Activated B cell treated with CpG ODN at 0.5 μM for 24 hours (primary cell): ENCODE measurements at regions not wholly inside any gene's neighbourhood (a gene's known extent, or its start where the extent isn't known, plus 50 kb on each side); places are given as distances from the start of the nearest gene placed in this dataset.
"Not testable (repeated sequence)": the region's sequence is repeated elsewhere in the genome, so short reads cannot be mapped to it uniquely, and the experiment has no call there.

Source experiments
- ATAC-seq: fragments of 200-7000 bp; cut with Tn5 transposase; one replicate; pipeline ENCODE4 v1.10.0; 2021; ENCODE audit warnings: low read depth, mild to moderate bottlenecking, moderate library complexity
- CTCF ChIA-PET: fragments of 350-600 bp; sonication (Branson Sonifier 250); formaldehyde crosslinking; loops from one replicate; lab custom pipeline; 2021; ENCODE audit warnings: antibody characterized with exemption; lab: Charles Lee
- POLR2A ChIA-PET: fragments of 350-600 bp; sonication (Branson Sonifier 250); formaldehyde crosslinking; loops from one replicate; lab custom pipeline; 2021; ENCODE audit warnings: antibody characterized with exemption; lab: Charles Lee
- DNase-seq: peaks from one replicate; pipeline ENCODE4 v3.0.0; 2022
- H3K27ac Mint-ChIP-seq: one replicate; pipeline ENCODE4 v1.8.0; 2020; ENCODE audit warnings: mixed read lengths
- H3K27me3 Mint-ChIP-seq: one replicate; pipeline ENCODE4 v1.8.0; 2021; ENCODE audit warnings: mixed read lengths
- H3K36me3 Mint-ChIP-seq: one replicate; pipeline ENCODE4 v1.8.0; 2021; ENCODE audit warnings: low read depth, mixed read lengths
- H3K4me1 Mint-ChIP-seq: one replicate; pipeline ENCODE4 v1.8.0; 2021; ENCODE audit warnings: mixed read lengths
- H3K4me3 Mint-ChIP-seq: one replicate; pipeline ENCODE4 v1.8.0; 2020; ENCODE audit warnings: mild to moderate bottlenecking, mixed read lengths
- H3K9me3 Mint-ChIP-seq: one replicate; pipeline ENCODE4 v1.8.0; 2020; ENCODE audit warnings: mixed read lengths
- intact Hi-C: fragments of 100-400 bp; cut with micrococcal nuclease; formaldehyde crosslinking; loops from one replicate; pipeline ENCODE4 v1.15.1; 2024
- TF ChIP-seq, protein P1 (sequence below): fragments of 200-600 bp; IDR thresholded peaks from one replicate; pipeline ENCODE4 v1.8.0; 2022; ENCODE audit warnings: antibody characterized with exemption, mild to moderate bottlenecking

DNA sequence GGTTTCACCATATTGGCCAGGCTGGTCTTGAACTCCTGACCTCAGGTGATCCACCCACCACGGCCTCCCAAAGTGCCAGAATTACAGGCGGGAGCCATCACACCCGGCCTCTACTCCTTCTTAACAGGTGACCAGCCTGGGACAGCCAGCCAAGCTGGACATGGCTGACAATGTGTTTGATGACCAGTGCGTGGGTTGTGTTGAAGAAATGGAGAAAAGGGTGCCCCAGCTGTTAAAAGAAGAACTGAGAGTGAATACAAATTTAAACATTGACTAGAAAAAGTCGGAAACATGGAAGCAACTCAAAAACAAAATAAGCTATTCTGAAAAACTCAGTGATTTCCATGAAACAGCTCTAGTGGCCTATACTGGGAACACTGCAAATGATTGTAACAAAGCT is 86.5 kb upstream of the CLPB start:
- ATAC-seq (no peak), DNase-seq (no peak)
- H3K27ac Mint-ChIP-seq: no peak overlapping the region
- peaks cover 4% of the 10 kb centered on the region for H3K27me3 Mint-ChIP-seq
- TF ChIP-seq, protein P1, sequence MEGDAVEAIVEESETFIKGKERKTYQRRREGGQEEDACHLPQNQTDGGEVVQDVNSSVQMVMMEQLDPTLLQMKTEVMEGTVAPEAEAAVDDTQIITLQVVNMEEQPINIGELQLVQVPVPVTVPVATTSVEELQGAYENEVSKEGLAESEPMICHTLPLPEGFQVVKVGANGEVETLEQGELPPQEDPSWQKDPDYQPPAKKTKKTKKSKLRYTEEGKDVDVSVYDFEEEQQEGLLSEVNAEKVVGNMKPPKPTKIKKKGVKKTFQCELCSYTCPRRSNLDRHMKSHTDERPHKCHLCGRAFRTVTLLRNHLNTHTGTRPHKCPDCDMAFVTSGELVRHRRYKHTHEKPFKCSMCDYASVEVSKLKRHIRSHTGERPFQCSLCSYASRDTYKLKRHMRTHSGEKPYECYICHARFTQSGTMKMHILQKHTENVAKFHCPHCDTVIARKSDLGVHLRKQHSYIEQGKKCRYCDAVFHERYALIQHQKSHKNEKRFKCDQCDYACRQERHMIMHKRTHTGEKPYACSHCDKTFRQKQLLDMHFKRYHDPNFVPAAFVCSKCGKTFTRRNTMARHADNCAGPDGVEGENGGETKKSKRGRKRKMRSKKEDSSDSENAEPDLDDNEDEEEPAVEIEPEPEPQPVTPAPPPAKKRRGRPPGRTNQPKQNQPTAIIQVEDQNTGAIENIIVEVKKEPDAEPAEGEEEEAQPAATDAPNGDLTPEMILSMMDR: no peak
- H3K36me3 Mint-ChIP-seq: no peaks in the 10 kb centered on the region
- CTCF ChIA-PET: no interaction called here
- intact Hi-C loops: no loop called here
- peaks cover 12% of the 10 kb centered on the region for H3K4me1 Mint-ChIP-seq
- no peak overlapping the region for H3K4me3 Mint-ChIP-seq
- POLR2A ChIA-PET: no interaction called here
- peaks cover 3% of the 10 kb centered on the region for H3K9me3 Mint-ChIP-seq

DNA sequence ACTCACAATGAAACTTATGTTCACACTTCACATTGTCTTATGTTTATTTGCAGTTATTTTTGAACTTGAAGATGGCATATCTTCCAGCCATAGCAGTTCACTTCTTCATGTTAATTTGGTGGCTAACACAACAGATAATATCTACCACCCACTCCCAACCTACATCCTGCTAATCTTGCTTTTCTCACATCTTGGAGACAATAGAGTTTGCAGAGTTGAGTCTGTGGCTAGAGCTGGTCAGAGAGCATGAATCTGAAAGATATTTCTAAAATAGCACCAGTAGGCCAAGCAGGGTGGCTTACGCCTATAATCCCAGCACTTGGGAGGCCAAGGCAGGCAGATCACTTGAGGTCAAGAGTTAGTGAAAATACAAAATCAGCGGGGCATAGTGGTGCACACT is 85.6 kb upstream of the CLPB start:
- H3K9me3 Mint-ChIP-seq, CTCF ChIA-PET, H3K36me3 Mint-ChIP-seq, ATAC-seq, intact Hi-C loops, POLR2A ChIA-PET, H3K27ac Mint-ChIP-seq, H3K27me3 Mint-ChIP-seq, DNase-seq: not testable (repeated sequence)
- peaks cover 12% of the 10 kb centered on the region for H3K4me1 Mint-ChIP-seq
- H3K4me3 Mint-ChIP-seq: peak overlapping the region; percentile 67

DNA sequence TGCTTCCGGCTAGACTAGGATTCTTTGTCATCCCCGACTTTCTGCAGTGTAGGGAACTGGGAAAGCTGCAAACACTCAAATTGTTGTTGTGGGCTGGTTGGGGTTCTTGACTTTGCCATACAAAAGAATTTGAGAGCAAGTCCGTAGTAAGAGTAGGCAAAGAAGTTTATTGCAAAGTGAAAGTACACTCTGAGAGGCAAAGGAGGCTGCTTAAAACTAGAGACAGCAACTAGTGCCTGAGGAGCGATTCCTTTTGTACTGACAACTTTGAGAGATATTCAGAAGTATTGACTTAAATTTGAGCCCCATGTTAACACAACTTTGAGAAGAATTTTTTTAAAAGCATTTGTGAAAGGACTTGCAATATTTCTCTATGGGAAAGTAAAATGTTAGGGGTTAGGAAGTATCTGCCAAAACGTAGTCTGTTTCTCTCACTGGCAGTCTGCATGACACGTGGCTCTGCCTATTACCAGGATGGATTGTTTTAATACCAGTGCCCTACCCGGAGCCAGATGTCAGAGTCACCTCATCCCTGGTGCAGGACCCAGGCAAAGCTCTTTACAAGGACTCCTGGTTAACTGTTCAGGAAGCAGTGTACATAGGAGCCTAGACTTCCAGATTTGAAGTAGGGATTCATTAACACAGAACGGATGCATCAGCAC is 85.0 kb upstream of the CLPB start:
- TF ChIP-seq, protein P1: no peak
- Mint-ChIP-seq H3K36me3 (no peaks in the 10 kb centered on the region), H3K4me3 (peak overlapping the region; percentile 67), H3K4me1 (peaks cover 12% of the 10 kb centered on the region), H3K9me3 (peaks cover 6% of the 10 kb centered on the region), H3K27me3 (peaks cover 3% of the 10 kb centered on the region), H3K27ac (no peak overlapping the region)
- POLR2A ChIA-PET: no interaction called here
- CTCF ChIA-PET: no interaction called here
- ATAC-seq (no peak), DNase-seq (no peak)
- intact Hi-C loops: no loop called here

DNA sequence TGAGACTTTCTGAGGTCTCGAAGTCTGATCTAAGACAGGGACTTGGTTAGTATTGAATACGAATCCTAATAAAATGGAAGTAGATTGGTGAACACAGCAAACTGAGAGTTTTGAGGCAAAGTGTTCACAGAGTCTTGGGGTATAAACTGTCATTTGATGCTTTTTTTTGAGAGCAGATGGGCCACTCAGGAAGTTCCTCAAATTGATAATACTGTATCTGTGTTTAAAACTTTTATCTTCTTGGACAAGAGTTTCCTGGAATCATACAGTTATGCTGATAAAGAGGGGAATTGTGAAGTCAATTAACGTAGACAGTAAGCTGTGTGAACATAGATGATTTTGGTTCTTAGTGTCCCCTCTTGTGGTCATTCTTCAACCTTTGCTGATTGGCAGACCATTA is 80.0 kb upstream of the CLPB start:
- Mint-ChIP-seq H3K27me3 (peaks cover 23% of the 10 kb centered on the region), H3K4me1 (peaks cover 3% of the 10 kb centered on the region), H3K4me3 (no peak overlapping the region), H3K36me3 (peaks cover 6% of the 10 kb centered on the region), H3K9me3 (peaks cover 17% of the 10 kb centered on the region), H3K27ac (no peak overlapping the region)
- ChIA-PET CTCF (no interaction called here), POLR2A (no interaction called here)
- TF ChIP-seq, protein P1: no peak
- no peak for ATAC-seq
- intact Hi-C loops: no loop called here
- DNase-seq: no peak

DNA sequence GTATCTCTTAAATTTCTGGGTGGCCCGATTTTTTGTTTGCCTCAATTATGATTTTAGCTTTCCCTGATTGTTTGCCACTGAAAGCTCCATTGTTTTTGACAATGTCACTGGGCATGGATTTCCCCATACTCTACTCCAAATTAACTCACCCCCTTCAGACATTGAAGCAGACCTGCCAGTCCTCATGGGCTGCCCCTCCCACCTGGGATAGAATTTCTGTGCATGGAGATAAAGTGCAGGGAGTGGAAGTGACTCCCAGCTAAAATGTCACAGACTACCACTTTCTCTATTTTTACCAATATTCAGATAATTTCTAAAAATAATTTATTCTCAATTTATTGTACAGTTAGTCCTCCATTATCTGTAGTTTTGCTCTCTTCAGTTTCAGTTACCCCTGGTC is 79.1 kb upstream of the CLPB start:
- no peak overlapping the region for H3K4me3 Mint-ChIP-seq
- TF ChIP-seq, protein P1: no peak
- DNase-seq (no peak), ATAC-seq (no peak)
- POLR2A ChIA-PET: no interaction called here
- peaks cover 23% of the 10 kb centered on the region for H3K27me3 Mint-ChIP-seq
- intact Hi-C loops: no loop called here
- H3K27ac Mint-ChIP-seq: no peak overlapping the region
- no peaks in the 10 kb centered on the region for H3K4me1 Mint-ChIP-seq
- CTCF ChIA-PET: no interaction called here
- peaks cover 17% of the 10 kb centered on the region for H3K9me3 Mint-ChIP-seq
- peaks cover 6% of the 10 kb centered on the region for H3K36me3 Mint-ChIP-seq

DNA sequence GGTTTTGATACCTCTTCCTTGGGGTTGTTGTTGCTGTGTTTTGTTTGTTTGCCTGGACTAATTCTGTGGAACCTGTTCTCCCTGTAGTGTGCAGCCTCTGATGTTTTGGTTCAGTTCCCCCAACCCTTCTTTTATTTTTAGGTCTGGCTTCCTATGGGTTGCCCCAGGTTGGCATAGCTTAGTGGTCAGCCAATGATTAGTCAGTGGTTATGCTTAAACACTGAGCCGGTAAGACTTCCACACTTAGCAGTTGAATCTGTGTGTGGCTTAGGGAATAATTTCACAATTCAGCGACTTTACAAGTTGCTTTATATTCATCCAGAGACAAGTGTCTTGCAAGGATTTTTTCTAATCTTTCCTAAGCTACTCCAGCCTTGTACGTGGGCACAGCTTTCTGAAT is 78.6 kb upstream of the CLPB start:
- Mint-ChIP-seq H3K36me3 (peaks cover 6% of the 10 kb centered on the region), H3K27me3 (peaks cover 23% of the 10 kb centered on the region), H3K27ac (no peak overlapping the region), H3K4me1 (no peaks in the 10 kb centered on the region), H3K4me3 (no peak overlapping the region), H3K9me3 (peaks cover 17% of the 10 kb centered on the region)
- POLR2A ChIA-PET: no interaction called here
- TF ChIP-seq, protein P1: no peak
- ATAC-seq: no peak
- intact Hi-C loops: no loop called here
- CTCF ChIA-PET: no interaction called here
- DNase-seq: no peak
